Mesendoderm (in vitro differentiated cells): ENCODE measurements at regions not wholly inside any gene's neighbourhood (a gene's known extent, or its start where the extent isn't known, plus 50 kb on each side); places are given as distances from the start of the nearest gene placed in this dataset.
A peak's percentile ranks its signal among the peaks of the same experiment; 100 is the strongest.

Experiments used
- DNase-seq: peaks from one replicate; pipeline ENCODE4 v3.0.0; 2013
- H2AK5ac ChIP-seq: 2 replicates; pipeline ENCODE4 v1.6.1; 2013; ENCODE audit warnings: low read length, inconsistent platforms
- H2BK120ac ChIP-seq: 2 replicates; pipeline ENCODE4 v1.6.1; 2013; ENCODE audit warnings: low read depth, mild to moderate bottlenecking, low read length, moderate library complexity, mixed read lengths
- H2BK15ac ChIP-seq: replicated peaks from 2 replicates; pipeline ENCODE4 v1.6.1; 2013; ENCODE audit warnings: low read depth, mild to moderate bottlenecking, moderate library complexity
- H2BK5ac ChIP-seq: 2 replicates; pipeline ENCODE4 v1.6.1; 2013; ENCODE audit warnings: low read length, inconsistent platforms
- H3K18ac ChIP-seq: 2 replicates; pipeline ENCODE4 v1.6.1; 2013; ENCODE audit warnings: mild to moderate bottlenecking, low read length, mixed read lengths
- H3K23ac ChIP-seq: one replicate; pipeline ENCODE4 v1.6.1; 2013; ENCODE audit warnings: low read length
- H3K27ac ChIP-seq: 2 replicates; pipeline ENCODE4 v1.5.1; 2013; ENCODE audit warnings: low read depth, mild to moderate bottlenecking, inconsistent platforms, low read length, moderate library complexity
- H3K27me3 ChIP-seq: 2 replicates; pipeline ENCODE4 v1.6.1; 2013; ENCODE audit warnings: low read length, control low read depth, mild to moderate bottlenecking, inconsistent platforms; ENCODE audit not compliant: insufficient read depth, poor library complexity
- H3K36me3 ChIP-seq: 2 replicates; pipeline ENCODE4 v1.6.1; 2013; ENCODE audit warnings: low read length, inconsistent platforms; ENCODE audit not compliant: control insufficient read depth, insufficient read depth
- H3K4ac ChIP-seq: one replicate; pipeline ENCODE4 v1.6.1; 2013; ENCODE audit warnings: low read depth, mild to moderate bottlenecking, low read length, moderate library complexity
- H3K4me1 ChIP-seq: 2 replicates; pipeline ENCODE4 v1.6.1; 2013; ENCODE audit warnings: low read depth, low read length, inconsistent platforms; ENCODE audit not compliant: control insufficient read depth
- H3K4me2 ChIP-seq: 2 replicates; pipeline ENCODE4 v1.6.1; 2013; ENCODE audit warnings: low read length
- H3K4me3 ChIP-seq: 2 replicates; pipeline ENCODE4 v1.5.1; 2013; ENCODE audit warnings: mild to moderate bottlenecking, low read length
- H3K56ac ChIP-seq: one replicate; pipeline ENCODE4 v1.6.1; 2013; ENCODE audit warnings: low read length
- H3K79me1 ChIP-seq: 2 replicates; pipeline ENCODE4 v1.6.1; 2013; ENCODE audit warnings: low read length, inconsistent platforms
- H3K79me2 ChIP-seq: 2 replicates; pipeline ENCODE4 v1.6.1; 2013; ENCODE audit warnings: mild to moderate bottlenecking, low read length; ENCODE audit not compliant: control insufficient read depth, insufficient read depth
- H3K9ac ChIP-seq: 2 replicates; pipeline ENCODE4 v1.6.1; 2013; ENCODE audit warnings: low read length, inconsistent platforms
- H4K5ac ChIP-seq: one replicate; pipeline ENCODE4 v1.6.1; 2013; ENCODE audit warnings: low read length
- H4K8ac ChIP-seq: one replicate; pipeline ENCODE4 v1.6.1; 2013; ENCODE audit warnings: low read depth, mild to moderate bottlenecking, control low read depth, low read length, moderate library complexity
- WGBS: extraction: QIAGEN DNeasy Blood & Tissue Kit; methylation state at CpG from one replicate; pipeline ENCODE4 v1.1.7; 2013; ENCODE audit warnings: low lambda C conversion rate, missing lambda C conversion rate; ENCODE audit not compliant: insufficient coverage; ENCODE audit errors: extremely low coverage; 5-methylcytosine and 5-hydroxymethylcytosine counted together

- H3K79me1 ChIP-seq: no peaks in the 10 kb centered on the region
- H3K36me3 ChIP-seq: no peaks in the 10 kb centered on the region
- H3K79me2 ChIP-seq: no peaks in the 10 kb centered on the region
- no peak overlapping the region for H3K23ac ChIP-seq
- WGBS: no CpG with 5 or more reads among the region's 2 CpGs
- H3K27me3 ChIP-seq: no peaks in the 10 kb centered on the region
- no peak overlapping the region for H3K9ac ChIP-seq
- H4K5ac ChIP-seq: no peak overlapping the region
- no peak overlapping the region for H3K4ac ChIP-seq
- no peak overlapping the region for H2BK5ac ChIP-seq
- DNase-seq: no peak
- H2AK5ac ChIP-seq: no peak overlapping the region
- H2BK120ac ChIP-seq: no peak overlapping the region
- no peak overlapping the region for H2BK15ac ChIP-seq
- no peak overlapping the region for H3K4me2 ChIP-seq
- no peaks in the 10 kb centered on the region for H3K4me1 ChIP-seq
- no peak overlapping the region for H3K27ac ChIP-seq
- no peak overlapping the region for H4K8ac ChIP-seq
- H3K18ac ChIP-seq: no peak overlapping the region
- H3K56ac ChIP-seq: no peak overlapping the region
- H3K4me3 ChIP-seq: no peak overlapping the region
Observed at GRCh38 chr5:161152415-161152940, 300.5 kb upstream of the ATP10B start.

- no peak overlapping the region for H3K18ac ChIP-seq
- no peak for DNase-seq
- no peaks in the 10 kb centered on the region for H3K27me3 ChIP-seq
- no peak overlapping the region for H3K23ac ChIP-seq
- H3K27ac ChIP-seq: no peak overlapping the region
- no peak overlapping the region for H2BK15ac ChIP-seq
- H2BK5ac ChIP-seq: no peak overlapping the region
- no peak overlapping the region for H3K4ac ChIP-seq
- H4K8ac ChIP-seq: no peak overlapping the region
- no CpG with 5 or more reads among the region's 2 CpGs for WGBS
- no peak overlapping the region for H3K9ac ChIP-seq
- H2AK5ac ChIP-seq: no peak overlapping the region
- H3K79me2 ChIP-seq: no peaks in the 10 kb centered on the region
- no peak overlapping the region for H3K56ac ChIP-seq
- H3K4me3 ChIP-seq: no peak overlapping the region
- H2BK120ac ChIP-seq: no peak overlapping the region
- no peak overlapping the region for H3K4me2 ChIP-seq
- no peaks in the 10 kb centered on the region for H3K79me1 ChIP-seq
- H3K36me3 ChIP-seq: no peaks in the 10 kb centered on the region
- no peak overlapping the region for H4K5ac ChIP-seq
- no peaks in the 10 kb centered on the region for H3K4me1 ChIP-seq
Observed at GRCh38 chr5:161150441-161150988, 298.5 kb upstream of the ATP10B start.

- H3K9ac ChIP-seq: no peak overlapping the region
- no peak overlapping the region for H2BK120ac ChIP-seq
- H2BK5ac ChIP-seq: no peak overlapping the region
- no peak overlapping the region for H3K4me3 ChIP-seq
- no peak overlapping the region for H3K27ac ChIP-seq
- H3K4me1 ChIP-seq: no peaks in the 10 kb centered on the region
- no peaks in the 10 kb centered on the region for H3K27me3 ChIP-seq
- H3K23ac ChIP-seq: no peak overlapping the region
- no peak overlapping the region for H2AK5ac ChIP-seq
- no peak overlapping the region for H3K4ac ChIP-seq
- no peak overlapping the region for H2BK15ac ChIP-seq
- no peak overlapping the region for H3K4me2 ChIP-seq
- no peaks in the 10 kb centered on the region for H3K79me1 ChIP-seq
- H3K36me3 ChIP-seq: no peaks in the 10 kb centered on the region
- H3K18ac ChIP-seq: no peak overlapping the region
- no peak overlapping the region for H3K56ac ChIP-seq
- no peak for DNase-seq
- H4K5ac ChIP-seq: no peak overlapping the region
- no peaks in the 10 kb centered on the region for H3K79me2 ChIP-seq
- no peak overlapping the region for H4K8ac ChIP-seq
Observed at GRCh38 chr5:161149078-161149477, 297.1 kb upstream of the ATP10B start.

GRCh38 chr5:161138751-161139455 lies 286.9 kb upstream of the ATP10B start:
- H3K4me1 ChIP-seq: no peaks in the 10 kb centered on the region
- DNase-seq: no peak
- no CpG with 5 or more reads among the region's 2 CpGs for WGBS

GRCh38 chr5:161134956-161135355 lies 282.9 kb upstream of the ATP10B start:
- Histone ChIP-seq H3K56ac (no peak overlapping the region), H3K18ac (no peak overlapping the region), H4K8ac (no peak overlapping the region), H3K4me2 (no peak overlapping the region), H3K27ac (no peak overlapping the region), H3K27me3 (no peaks in the 10 kb centered on the region), H2BK5ac (no peak overlapping the region), H3K4me3 (no peak overlapping the region), H3K79me2 (no peaks in the 10 kb centered on the region), H3K4ac (no peak overlapping the region), H3K36me3 (no peaks in the 10 kb centered on the region), H2AK5ac (no peak overlapping the region), H3K23ac (no peak overlapping the region), H3K4me1 (no peaks in the 10 kb centered on the region), H4K5ac (no peak overlapping the region), H3K9ac (no peak overlapping the region), H3K79me1 (no peaks in the 10 kb centered on the region), H2BK15ac (no peak overlapping the region), H2BK120ac (no peak overlapping the region)
- DNase-seq: no peak
- no CpG with 5 or more reads among the region's 5 CpGs for WGBS

More at GRCh38 chr5:161138751-161139455, 286.9 kb upstream of the ATP10B start:
- Histone ChIP-seq H3K18ac (no peak overlapping the region), H2BK15ac (no peak overlapping the region), H3K36me3 (no peaks in the 10 kb centered on the region), H3K4me2 (no peak overlapping the region), H3K79me2 (no peaks in the 10 kb centered on the region), H3K27ac (no peak overlapping the region), H2BK120ac (no peak overlapping the region), H3K27me3 (no peaks in the 10 kb centered on the region), H4K5ac (no peak overlapping the region), H3K79me1 (no peaks in the 10 kb centered on the region), H4K8ac (no peak overlapping the region), H3K23ac (no peak overlapping the region), H3K9ac (no peak overlapping the region), H3K4ac (no peak overlapping the region), H2BK5ac (no peak overlapping the region), H2AK5ac (no peak overlapping the region), H3K56ac (no peak overlapping the region), H3K4me3 (no peak overlapping the region)

GRCh38 chr5:161134083-161134482 lies 282.1 kb upstream of the ATP10B start:
- no peak overlapping the region for H3K23ac ChIP-seq
- H3K27me3 ChIP-seq: no peaks in the 10 kb centered on the region
- H3K27ac ChIP-seq: no peak overlapping the region
- H2BK15ac ChIP-seq: no peak overlapping the region
- H3K4me3 ChIP-seq: no peak overlapping the region
- H4K5ac ChIP-seq: no peak overlapping the region
- H2BK120ac ChIP-seq: no peak overlapping the region
- H2AK5ac ChIP-seq: no peak overlapping the region
- H4K8ac ChIP-seq: no peak overlapping the region
- H3K4me1 ChIP-seq: no peaks in the 10 kb centered on the region
- no peaks in the 10 kb centered on the region for H3K79me2 ChIP-seq
- no peak overlapping the region for H3K9ac ChIP-seq
- no peaks in the 10 kb centered on the region for H3K79me1 ChIP-seq
- no peaks in the 10 kb centered on the region for H3K36me3 ChIP-seq
- no peak overlapping the region for H3K4ac ChIP-seq
- H3K4me2 ChIP-seq: no peak overlapping the region
- no CpG with 5 or more reads among the region's 2 CpGs for WGBS
- no peak overlapping the region for H3K18ac ChIP-seq
- H3K56ac ChIP-seq: no peak overlapping the region
- peak; percentile 38 for DNase-seq
- no peak overlapping the region for H2BK5ac ChIP-seq
